K562 (cell line): ENCODE measurements at regions not wholly inside any gene's neighbourhood (a gene's known extent, or its start where the extent isn't known, plus 50 kb on each side); places are given as distances from the start of the nearest gene placed in this dataset.

Experiments
- ATAC-seq: fragments of 200-7000 bp; cut with Tn5 transposase; 3 replicates; pipeline ENCODE4 v1.9.1; 2020; ENCODE audit warnings: moderate library complexity
- BruUV-seq: library from RNA; stranded (reverse); fragments of 400-500 nt; replicated peaks from 2 replicates; lab custom pipeline; 2021; lab: Mats Ljungman, UMichigan
- CTCF ChIA-PET: fragments of 300-600 bp; formaldehyde crosslinking; extraction: SDS; loops from one replicate; lab custom pipeline; 2021; ENCODE audit warnings: low intra/inter-chr PET ratio; lab: Yijun Ruan, JAX
- POLR2A ChIA-PET: fragments of 300-600, 350-650 bp; sonication (Branson Sonifier 250); formaldehyde crosslinking; extraction: SDS; loops from one replicate; lab custom pipeline; 2021; ENCODE audit warnings: antibody characterized with exemption, inconsistent platforms; lab: Yijun Ruan, JAX
- DNase-seq, 4 experiments: peaks; one replicate each; pipeline versions ENCODE4 v3.0.0 to v3.0.0-alpha.2; 2011 to 2018; ENCODE audit warnings: low spot score in 3 of 4, mixed read lengths in 3 of 4; ENCODE audit errors: extremely low read depth in 1 of 4
- FAIRE-seq: peaks from 2 replicates; lab custom pipeline; 2011; peaks lifted over from hg19 to GRCh38; lab: Jason Lieb, UNC
- H2AFZ ChIP-seq: 2 replicates; pipeline ENCODE4 v1.6.0; 2011; ENCODE audit warnings: low read depth, low read length, control low read depth, inconsistent platforms
- H3K27ac ChIP-seq: fragments of 200-600 bp; 3 replicates; pipeline ENCODE4 v1.8.0; 2011; ENCODE audit warnings: low read depth, mild to moderate bottlenecking, control low read depth, inconsistent platforms, low read length, moderate library complexity, mixed read lengths; ENCODE audit errors: extremely low read depth
- H3K27me3 ChIP-seq, 2 experiments: fragments of 300-600 bp in 1 of 2; 2 replicates in 1 of 2; 3 replicates in 1 of 2; pipeline versions ENCODE4 v1.6.0 to v1.8.0; 2011; ENCODE audit warnings: inconsistent platforms in 2 of 2, low read length in 2 of 2, mild to moderate bottlenecking in 1 of 2, mixed read lengths in 1 of 2, moderate library complexity in 1 of 2; ENCODE audit not compliant: control insufficient read depth in 2 of 2, insufficient read depth in 2 of 2
- H3K36me3 ChIP-seq: fragments of 300-600 bp; 3 replicates; pipeline ENCODE4 v1.8.0; 2011; ENCODE audit warnings: mild to moderate bottlenecking, low read length, inconsistent platforms; ENCODE audit not compliant: control insufficient read depth, insufficient read depth
- H3K4me1 ChIP-seq, 2 experiments: fragments of 200-600 bp in 1 of 2; replicated peaks in 1 of 2; 2 replicates in 1 of 2; 3 replicates in 1 of 2; pipeline versions ENCODE4 v1.5.1 to v1.8.0; 2011; ENCODE audit warnings: inconsistent platforms in 2 of 2, low read length in 2 of 2, mild to moderate bottlenecking in 1 of 2, mixed read lengths in 1 of 2, moderate library complexity in 1 of 2; ENCODE audit not compliant: control insufficient read depth in 2 of 2, insufficient read depth in 2 of 2
- H3K4me2 ChIP-seq: 2 replicates; pipeline ENCODE4 v1.6.1; 2011; ENCODE audit warnings: low read length, control low read depth, inconsistent platforms, mixed read lengths; ENCODE audit not compliant: insufficient read depth
- H3K4me3 ChIP-seq: fragments of 200-600 bp; sonication (generic), shearing (Covaris generic); 2 replicates; pipeline ENCODE4 v1.5.1; 2016; ENCODE audit warnings: control low read depth, inconsistent platforms
- H3K79me2 ChIP-seq: fragments of 200-600 bp; 3 replicates; pipeline ENCODE4 v1.8.0; 2011; ENCODE audit warnings: low read length, inconsistent platforms; ENCODE audit not compliant: control insufficient read depth, insufficient read depth
- H3K9ac ChIP-seq, 2 experiments: 2 replicates each; pipeline versions ENCODE4 v1.6.0 to v1.6.1; 2011; ENCODE audit warnings: low read depth in 2 of 2, low read length in 2 of 2, control low read depth in 1 of 2, inconsistent platforms in 1 of 2, mild to moderate bottlenecking in 1 of 2, mixed read lengths in 1 of 2; ENCODE audit not compliant: insufficient read depth in 1 of 2
- H3K9me1 ChIP-seq: one replicate; pipeline ENCODE4 v1.6.0; 2011; ENCODE audit warnings: inconsistent platforms, mild to moderate bottlenecking, low read length, moderate library complexity; ENCODE audit not compliant: control insufficient read depth, insufficient read depth
- H3K9me3 ChIP-seq: replicated peaks from 2 replicates; pipeline ENCODE4 v1.5.1; 2011; ENCODE audit warnings: low read depth, low read length, inconsistent platforms; ENCODE audit not compliant: control insufficient read depth, insufficient read depth
- H4K20me1 ChIP-seq: replicated peaks from 2 replicates; pipeline ENCODE4 v1.6.1; 2011; ENCODE audit warnings: low read length, inconsistent platforms, mixed read lengths; ENCODE audit not compliant: control insufficient read depth, insufficient read depth
- ARID3A ChIP-seq: IDR thresholded peaks from 2 replicates; pipeline ENCODE4 v1.6.1; 2012; ENCODE audit warnings: low read depth, low read length, improper control_type of control experiment, borderline replicate concordance
- CBX3 ChIP-seq, 2 experiments: IDR thresholded peaks; 1 replicate in 1 of 2; 2 replicates in 1 of 2; pipeline ENCODE4 v1.6.1; 2012; ENCODE audit warnings: inconsistent platforms in 2 of 2, low read length in 2 of 2, borderline replicate concordance in 1 of 2, control low read depth in 1 of 2
- CBX5 ChIP-seq: IDR thresholded peaks from 2 replicates; pipeline ENCODE4 v1.6.1; 2014; ENCODE audit warnings: low read depth, borderline replicate concordance
- PML ChIP-seq: IDR thresholded peaks from 2 replicates; pipeline ENCODE4 v1.6.1; 2012; ENCODE audit warnings: low read length, inconsistent platforms
- PRPF4 ChIP-seq: fragments of 200-400 bp; formaldehyde crosslinking; IDR thresholded peaks from one replicate; pipeline ENCODE4 v1.6.1; 2017; ENCODE audit warnings: low read length, low read depth, mild to moderate bottlenecking; ENCODE audit not compliant: insufficient read depth, poor library complexity, severe bottlenecking
- RBM22 ChIP-seq: fragments of 200-400 bp; formaldehyde crosslinking; IDR thresholded peaks from 2 replicates; pipeline ENCODE4 v1.6.1; 2018; ENCODE audit warnings: low read length, low read depth; ENCODE audit not compliant: poor library complexity, severe bottlenecking
- ZBTB7A ChIP-seq: IDR thresholded peaks from 2 replicates; pipeline ENCODE4 v1.6.1; 2011; ENCODE audit warnings: low read depth, mild to moderate bottlenecking, low read length, moderate library complexity, borderline replicate concordance; ENCODE audit not compliant: control insufficient read depth
- ZNF431 ChIP-seq: sonication (generic); formaldehyde crosslinking; IDR thresholded peaks from 2 replicates; pipeline ENCODE4 v1.8.0; 2022; ENCODE audit warnings: mild to moderate bottlenecking, missing genetic modification reagents
- WGBS: fragments of 100-300 bp; shearing (Covaris generic); methylation state at CpG from one replicate; pipeline ENCODE4 v1.1.6; 2016; ENCODE audit warnings: low coverage, mixed read lengths; ENCODE audit not compliant: insufficient coverage; ENCODE audit errors: missing lambda C conversion rate; 5-methylcytosine and 5-hydroxymethylcytosine counted together
- in situ Hi-C: fragments of 300-500 bp; cut with MboI; formaldehyde crosslinking; loops from 4 replicates; pipeline ENCODE4 v1.15.0; 2018; ENCODE audit warnings: inconsistent platforms, mixed read lengths
- intact Hi-C: fragments of 100-400 bp; cut with micrococcal nuclease; formaldehyde crosslinking; loops from 2 replicates; pipeline ENCODE4 v1.14.2; 2022

DNA sequence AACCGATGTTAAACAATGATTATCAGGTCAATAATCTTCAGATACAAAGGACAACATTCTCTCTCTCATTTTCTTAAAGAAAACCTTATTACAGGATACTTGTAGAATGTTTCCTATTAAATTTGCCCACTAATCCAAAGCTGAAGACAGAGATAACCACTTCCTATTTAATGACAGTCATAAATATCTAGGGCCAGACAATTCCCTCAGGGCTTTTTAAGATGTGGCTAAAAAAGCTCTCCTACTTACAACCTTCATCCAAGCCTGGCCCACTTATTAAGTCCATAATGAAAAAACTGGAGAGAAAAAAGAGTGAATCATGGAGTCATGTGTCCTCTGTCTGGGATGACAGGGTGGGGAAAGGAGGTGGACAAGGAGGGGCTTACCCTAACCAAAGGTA, 235.9 kb downstream of the KLF12 start:
- in situ Hi-C loops = no loop called here
- Histone ChIP-seq H3K9me1 (no peaks in the 10 kb centered on the region), H3K4me2 (no peak overlapping the region), H4K20me1 (no peaks in the 10 kb centered on the region), H3K27ac (no peak overlapping the region), H2AFZ (no peak overlapping the region), H3K4me1 (no peaks in the 10 kb centered on the region), H3K36me3 (no peaks in the 10 kb centered on the region), H3K79me2 (no peaks in the 10 kb centered on the region), H3K4me3 (no peak overlapping the region), H3K27me3 (no peaks in the 10 kb centered on the region), H3K9me3 (no peaks in the 10 kb centered on the region), H3K9ac (no peak overlapping the region)
- ATAC-seq (no peak), FAIRE-seq (no peak), DNase-seq (no peak)
- no TSS peak for BruUV-seq
- ChIA-PET POLR2A (no interaction called here), CTCF (no interaction called here)
- intact Hi-C loops = no loop called here
- no CpG with 5 or more reads among the region's 1 CpG for WGBS
- no peak for TF ChIP-seq RBM22
- TF ChIP-seq PML = no peak

DNA sequence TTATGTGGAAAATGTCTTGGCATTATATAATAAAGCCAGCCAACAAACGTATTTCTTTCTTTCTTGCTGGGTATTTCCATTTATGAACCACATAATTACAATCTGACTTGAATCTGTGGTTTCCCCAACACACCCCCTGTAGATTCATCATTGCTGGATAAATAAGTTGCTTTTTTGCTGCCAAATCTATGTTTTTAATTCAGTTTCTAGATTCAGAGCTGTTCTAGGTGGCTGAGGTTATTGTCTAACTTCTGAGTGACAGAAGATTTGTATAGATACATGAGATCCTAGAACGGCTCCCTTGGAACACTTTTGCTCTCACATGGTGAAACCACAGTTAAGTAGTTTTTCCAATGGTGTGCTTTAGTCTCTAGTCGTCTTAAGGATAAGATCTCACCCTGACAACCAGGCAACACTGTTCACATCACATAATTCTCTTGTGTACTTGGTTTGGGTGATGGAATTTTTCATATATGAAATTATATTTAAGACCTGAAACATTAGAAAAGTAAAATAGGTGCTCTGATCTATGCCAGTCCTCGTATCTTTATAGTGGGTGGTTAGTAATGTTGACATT, 239.1 kb downstream of the KLF12 start:
- no peaks in the 10 kb centered on the region for H3K79me2 ChIP-seq
- in situ Hi-C loops = no loop called here

More for the DNA sequence above, 239.1 kb downstream of the KLF12 start:
- WGBS = 0% methylated on average over 4 of the region's 4 CpGs
- no peak overlapping the region for H3K4me3 ChIP-seq
- ATAC-seq = no peak
- H3K4me2 ChIP-seq = no peak overlapping the region
- no peaks in the 10 kb centered on the region for H4K20me1 ChIP-seq
- no peak for TF ChIP-seq CBX5
- TF ChIP-seq CBX3 (IDR thresholded peaks at IDR 0.05; ENCODE audit: borderline replicate concordance in 1 of 2, low read length in 2 of 2) = no peak
- TF ChIP-seq ZBTB7A = no peak
- TF ChIP-seq ARID3A = no peak
- no peak for TF ChIP-seq ZNF431 (CRISPR knock-in tag)
- TF ChIP-seq PRPF4 = no peak
- no peak for FAIRE-seq
- no peaks in the 10 kb centered on the region for H3K9me3 ChIP-seq
- H3K36me3 ChIP-seq = no peaks in the 10 kb centered on the region
- H3K27me3 ChIP-seq = no peaks in the 10 kb centered on the region
- no peak overlapping the region for H2AFZ ChIP-seq
- BruUV-seq = no TSS peak
- H3K27ac ChIP-seq = no peak overlapping the region
- intact Hi-C loops = no loop called here
- H3K9me1 ChIP-seq = no peaks in the 10 kb centered on the region
- H3K9ac ChIP-seq = no peak overlapping the region
- DNase-seq = no peak
- POLR2A ChIA-PET = no interaction called here
- CTCF ChIA-PET = no interaction called here
- no peaks in the 10 kb centered on the region for H3K4me1 ChIP-seq
